RPMI8226 (cell line): ENCODE measurements at regions not wholly inside any gene's neighbourhood (a gene's known extent, or its start where the extent isn't known, plus 50 kb on each side); places are given as distances from the start of the nearest gene placed in this dataset.
"Not testable (repeated sequence)": the region's sequence is repeated elsewhere in the genome, so short reads cannot be mapped to it uniquely, and the experiment has no call there.

Experiments used
- DNase-seq: peaks from one replicate; pipeline ENCODE4 v3.0.0-alpha.2; 2015

DNA sequence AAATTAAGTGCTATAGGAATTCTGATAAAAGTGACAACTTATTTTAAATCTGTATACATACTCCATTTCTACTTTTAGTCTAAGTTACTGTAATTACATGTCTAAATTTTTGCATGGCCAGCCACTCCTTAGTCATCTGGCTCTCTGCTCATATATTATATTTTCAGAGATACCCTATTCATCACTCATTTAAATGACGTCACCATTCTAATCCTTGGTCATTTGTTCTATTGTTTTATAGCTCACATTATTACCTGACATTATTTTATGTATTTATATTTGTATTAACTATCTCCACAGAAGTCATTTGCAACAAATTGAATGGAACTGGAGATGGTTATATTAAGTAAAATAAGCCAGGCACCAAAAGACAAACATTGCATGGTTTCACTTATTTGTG lies 179.6 kb upstream of the CXorf51A start:
- DNase-seq, result no peak

DNA sequence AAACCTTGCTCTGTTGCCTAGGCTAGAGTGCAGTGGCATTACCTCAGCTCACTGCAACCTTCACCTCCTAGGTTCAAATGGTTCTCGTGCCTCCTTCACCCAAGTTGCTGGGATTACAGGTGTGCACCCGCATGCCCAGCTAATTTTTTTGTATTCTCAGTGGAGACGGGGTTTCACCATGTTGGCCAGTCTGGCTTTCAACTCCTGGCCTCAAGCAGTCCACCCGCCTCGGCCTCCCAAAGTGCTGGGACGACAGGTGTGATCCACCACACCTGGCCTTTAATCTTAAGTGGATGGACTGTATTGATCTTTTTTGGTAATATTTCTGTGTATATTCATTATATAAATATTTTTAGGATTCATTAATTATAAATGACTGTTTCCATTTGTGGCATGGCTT lies 158.7 kb upstream of the CXorf51A start:
- DNase-seq, result no peak

DNA sequence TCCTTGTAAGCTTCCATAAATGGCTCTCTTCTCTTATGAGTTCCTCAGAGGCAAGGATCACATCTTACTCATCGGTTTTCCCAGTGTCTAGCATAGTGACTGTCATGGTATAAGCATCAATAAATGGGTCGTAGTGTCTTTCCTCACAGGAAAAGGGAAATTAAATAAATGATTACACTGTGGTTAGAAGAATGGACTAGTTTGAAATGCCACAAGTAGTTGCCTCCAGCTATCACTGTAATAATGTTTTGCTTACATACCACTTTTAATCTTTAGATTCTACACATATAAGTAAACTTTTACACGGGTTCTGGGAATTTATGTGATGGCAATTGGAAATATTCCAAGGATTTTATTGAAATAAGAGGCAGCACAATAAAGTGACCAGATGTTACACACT lies 152.8 kb upstream of the CXorf51A start:
- DNase-seq, result no peak

DNA sequence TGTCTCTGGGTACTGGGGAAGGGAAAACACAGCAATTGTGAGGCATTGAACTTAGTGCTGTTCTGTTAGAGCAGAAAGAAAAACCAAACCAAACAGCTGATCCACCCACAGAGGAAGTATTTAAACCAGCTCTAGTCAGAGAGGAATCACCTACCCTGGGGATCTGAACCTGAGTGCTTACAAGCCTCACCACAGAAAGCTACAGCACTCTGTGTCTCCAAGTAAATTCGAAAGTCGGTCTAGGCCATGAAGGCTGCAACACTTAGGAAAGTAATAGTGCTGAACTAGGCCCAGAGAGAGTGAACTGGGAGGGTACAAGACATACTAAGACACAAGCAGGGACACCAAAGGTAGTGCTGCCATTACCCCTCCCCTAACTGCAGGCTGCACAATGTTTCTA lies 142.2 kb upstream of the CXorf51A start:
- DNase-seq, result no peak

DNA sequence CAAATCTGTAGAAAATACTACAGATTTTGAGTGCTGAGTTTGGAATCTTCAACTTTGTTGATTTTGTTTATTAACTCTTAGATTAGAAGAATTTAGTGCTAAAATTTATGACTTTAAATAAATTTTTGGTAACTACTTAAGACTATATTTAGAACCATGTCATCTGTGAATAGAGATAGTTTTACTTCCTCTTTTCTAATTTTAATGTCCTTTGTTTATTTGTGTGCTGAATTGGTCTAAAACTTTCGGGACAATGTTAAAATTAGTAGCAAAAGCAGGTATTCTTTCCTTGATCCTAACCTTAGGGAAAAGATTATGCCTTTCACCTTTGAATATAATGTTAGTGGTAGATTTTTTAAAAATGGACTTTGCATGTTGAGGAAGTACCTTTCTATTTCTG lies 119.7 kb upstream of the CXorf51A start:
- DNase-seq, result no peak

DNA sequence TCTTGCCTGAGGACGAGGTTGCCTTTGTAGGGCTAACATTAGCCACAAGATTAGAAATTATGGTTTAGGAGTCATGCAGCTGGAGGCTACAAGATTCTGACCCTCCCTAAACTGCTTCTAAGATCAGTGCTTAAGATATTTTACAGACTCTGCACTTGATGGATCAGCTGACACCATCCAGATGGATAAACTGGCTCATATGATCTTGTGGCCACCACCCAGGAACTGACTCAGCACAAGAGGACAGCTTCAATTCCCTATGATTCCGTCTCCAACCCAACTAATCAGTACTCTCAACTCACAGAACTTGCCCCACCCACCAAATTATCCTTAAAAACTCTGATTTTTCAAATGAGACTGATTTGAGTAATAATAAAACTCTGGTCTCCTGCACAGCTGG lies 118.5 kb upstream of the CXorf51A start:
- peak; percentile 20 for DNase-seq

DNA sequence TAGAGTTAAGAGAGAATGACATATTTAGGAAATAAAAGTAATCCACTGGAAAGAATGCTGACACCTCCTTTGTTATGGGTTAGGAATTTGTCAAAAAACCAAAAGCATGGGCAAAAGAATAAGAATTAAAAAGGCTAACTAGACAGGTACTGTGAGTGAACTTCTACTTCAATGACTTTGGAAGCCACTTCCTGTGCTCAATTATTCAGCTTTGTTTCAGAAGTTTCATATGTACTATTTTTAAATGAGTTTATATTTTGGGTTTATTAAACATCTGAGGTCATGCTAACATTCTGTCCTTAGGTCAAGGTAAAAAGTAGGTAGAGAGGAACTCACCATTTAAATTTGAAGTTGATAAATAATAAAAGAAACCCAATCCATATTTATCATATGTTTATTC lies 106.7 kb upstream of the CXorf51A start:
- no peak for DNase-seq

DNA sequence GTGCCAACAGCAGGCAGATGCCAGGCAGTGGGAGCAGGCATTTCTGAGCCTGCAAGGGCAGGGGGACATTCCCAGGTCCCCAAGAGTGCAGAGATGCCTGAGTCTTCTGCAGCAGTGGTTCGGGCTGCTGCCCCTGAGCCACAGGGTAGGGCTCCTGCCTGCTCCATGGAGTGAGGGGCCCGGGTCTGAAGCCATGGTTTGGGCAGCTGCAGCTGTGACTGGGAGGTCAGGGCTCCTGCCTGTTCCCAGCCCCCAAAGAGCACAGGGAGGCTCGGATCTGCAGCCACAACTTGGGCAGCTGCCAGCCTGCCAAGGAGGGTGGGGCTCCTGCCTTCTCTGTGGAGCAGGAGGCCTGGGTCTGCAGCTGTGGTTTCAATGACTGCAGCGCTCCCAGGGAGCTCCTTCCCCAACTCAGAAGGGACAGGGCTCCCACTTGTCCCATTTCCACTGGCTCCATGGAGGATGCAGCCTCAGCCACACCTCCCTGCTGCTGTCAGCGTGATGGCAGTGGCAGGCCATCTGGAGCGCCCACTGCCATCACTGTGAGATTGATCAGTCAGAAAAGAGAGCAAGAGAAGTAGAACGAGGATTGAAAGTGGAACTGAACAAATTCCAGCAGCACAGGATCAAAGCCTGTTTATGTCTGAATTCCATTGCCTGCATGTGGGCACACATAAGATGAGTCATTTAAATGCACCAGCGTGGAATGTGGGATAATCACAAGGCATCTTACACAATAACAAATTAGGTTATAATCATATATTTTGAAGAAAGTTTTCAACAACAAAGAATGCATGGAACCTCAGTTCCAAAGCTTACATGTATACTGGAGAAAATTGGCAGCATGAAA lies 93.1 kb upstream of the CXorf51A start:
- peak; percentile 4 for DNase-seq

DNA sequence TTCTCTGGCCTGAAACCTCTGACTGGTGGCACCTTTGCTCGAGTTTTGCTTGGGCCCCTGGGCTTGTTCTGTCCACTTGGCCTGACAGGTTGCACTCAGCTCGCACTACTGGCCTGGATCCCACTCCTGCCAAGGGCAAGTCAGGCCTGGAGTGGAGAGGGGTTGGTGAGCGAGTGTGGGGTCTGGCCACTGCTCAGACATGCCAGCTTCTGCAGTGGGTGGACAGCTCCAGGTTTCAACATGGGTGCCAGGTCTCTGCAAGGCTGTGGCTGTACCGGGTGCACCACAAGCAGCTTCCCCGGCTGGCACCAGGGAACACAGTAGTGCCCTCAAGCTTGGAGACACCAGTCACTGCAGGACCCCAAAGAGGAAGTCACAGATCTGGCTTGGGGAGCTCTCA lies 91.6 kb upstream of the CXorf51A start:
- no peak for DNase-seq

DNA sequence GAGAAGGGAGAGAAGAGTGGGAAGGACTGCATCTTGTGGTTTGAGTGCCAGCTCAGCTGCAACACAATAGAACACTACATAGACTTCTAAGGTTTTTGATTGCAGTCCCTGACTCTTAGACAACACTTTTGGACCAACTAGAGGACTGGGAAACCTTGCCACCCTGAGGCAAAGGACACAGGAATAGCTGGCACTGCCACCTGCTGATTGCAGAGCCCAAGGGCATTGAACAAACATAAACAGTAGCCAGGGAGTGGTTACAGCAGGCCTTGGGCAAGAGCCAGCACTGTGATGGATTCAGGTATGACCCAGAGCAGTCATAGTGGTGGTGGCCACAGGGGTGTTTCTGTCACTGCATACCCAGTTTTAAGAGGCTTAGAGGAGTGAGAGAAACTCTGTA lies 72.5 kb upstream of the CXorf51A start:
- DNase-seq, result no peak

DNA sequence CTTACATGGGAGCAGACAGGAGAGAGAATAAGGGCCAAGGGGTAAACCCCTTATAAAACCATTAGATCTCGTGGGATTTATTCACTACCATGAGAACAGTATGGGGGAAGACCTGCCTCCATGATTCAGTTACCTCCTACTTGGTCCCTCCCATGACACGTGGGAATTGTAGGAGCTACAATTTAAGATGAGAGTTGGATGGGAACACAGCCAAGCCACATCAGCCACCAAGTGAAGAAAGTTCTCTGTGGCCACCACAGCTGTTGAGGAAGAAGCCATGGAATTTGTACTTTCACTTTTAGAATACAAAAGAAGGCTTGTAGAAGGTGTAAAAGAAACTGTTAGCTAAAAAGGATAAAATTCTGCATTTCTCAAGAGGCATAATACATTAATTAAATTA lies 67.0 kb upstream of the CXorf51A start:
- DNase-seq, result no peak

DNA sequence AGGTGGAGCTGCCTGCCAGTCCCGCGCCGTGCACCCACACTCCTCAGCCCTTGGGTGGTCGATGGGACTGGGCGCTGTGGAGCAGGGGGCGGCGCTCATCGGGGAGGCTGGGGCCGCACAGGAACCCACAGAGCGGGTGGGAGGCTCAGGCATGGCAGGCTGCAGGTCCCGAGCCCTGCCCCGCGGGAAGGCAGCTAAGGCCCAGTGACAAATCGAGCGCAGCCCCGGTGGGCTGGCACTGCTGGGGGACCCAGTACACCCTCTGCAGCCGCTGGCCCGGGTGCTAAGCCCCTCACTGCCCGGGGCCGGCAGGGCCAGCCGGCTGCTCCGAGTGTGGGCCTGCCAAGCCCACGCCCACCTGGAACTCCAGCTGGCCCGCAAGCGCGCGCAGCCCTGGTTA lies 52.3 kb upstream of the CXorf51A start:
- DNase-seq, result not testable (repeated sequence)

DNA sequence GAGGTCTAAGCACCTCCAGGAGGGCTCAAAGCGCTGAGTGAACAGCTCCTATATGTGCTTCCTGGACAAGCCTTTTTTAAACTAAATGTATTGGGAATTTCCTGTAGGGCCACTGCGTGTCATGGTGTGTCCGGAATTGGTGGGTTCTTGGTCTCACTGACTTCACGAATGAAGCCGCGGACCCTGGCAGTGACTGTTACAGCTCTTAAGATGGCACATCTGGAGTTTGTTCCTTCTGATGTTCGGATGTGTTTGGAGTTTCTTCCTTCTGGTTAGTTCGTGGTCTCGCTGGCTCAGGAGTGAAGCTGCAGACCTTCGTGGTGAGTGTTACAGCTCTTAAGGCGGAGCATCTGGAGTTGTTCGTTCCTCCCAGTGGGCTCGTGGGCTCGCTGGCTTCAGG lies 51.2 kb upstream of the CXorf51A start:
- not testable (repeated sequence) for DNase-seq
